ENCODE measurements at regions not wholly inside any gene's neighbourhood (a gene's known extent, or its start where the extent isn't known, plus 50 kb on each side); places are given as distances from the start of the nearest gene placed in this dataset.

DNA sequence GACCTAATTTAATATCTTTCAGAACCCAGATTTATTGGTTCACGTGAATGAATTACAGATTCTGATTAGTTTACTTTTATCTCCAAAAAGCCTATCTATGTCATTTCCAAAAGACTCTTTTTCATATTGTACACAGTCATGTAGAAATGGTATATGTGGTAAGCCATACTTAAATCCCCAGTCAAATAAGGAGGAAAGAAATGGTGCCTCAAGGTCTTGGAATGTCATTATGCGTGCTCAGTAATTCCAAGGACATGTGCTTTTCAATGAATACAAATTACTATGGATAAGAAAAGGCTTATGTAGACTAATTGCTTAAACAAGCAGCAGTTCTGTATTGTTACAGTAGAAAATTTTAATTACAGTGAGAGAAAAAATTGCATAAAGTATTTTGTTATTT lies 64.1 kb upstream of the TYRP1 start:
- TF ChIP-seq CTCF (IDR thresholded peaks at IDR 0.05) (no peak), POLR2A (IDR thresholded peaks at IDR 0.05) (no peak)

Data from gastroesophageal sphincter (tissue), 3 donors.